CD4-positive, alpha-beta T cell treated with Interleukin-17A for 4 hours (primary cell): ENCODE measurements at regions not wholly inside any gene's neighbourhood (a gene's known extent, or its start where the extent isn't known, plus 50 kb on each side); places are given as distances from the start of the nearest gene placed in this dataset.

ENCODE experiments used
- DNase-seq: peaks from one replicate; pipeline ENCODE4 v3.0.0-alpha.2; 2020; ENCODE audit warnings: mixed read lengths

GRCh38 chr10:117674201-117674600 is 131.7 kb downstream of the EMX2 start:
- no peak for DNase-seq

- DNase-seq = no peak
Measured at GRCh38 chr10:117674646-117675045, 132.1 kb downstream of the EMX2 start.

- no peak for DNase-seq
Measured at GRCh38 chr10:117675514-117676055, 133.0 kb downstream of the EMX2 start.

- no peak for DNase-seq
Measured at GRCh38 chr10:117677239-117677638, 134.7 kb downstream of the EMX2 start.

- DNase-seq = no peak
Measured at GRCh38 chr10:117677890-117678500, 135.4 kb downstream of the EMX2 start.

- no peak for DNase-seq
Measured at GRCh38 chr10:117680601-117681000, 138.1 kb downstream of the EMX2 start.

- no peak for DNase-seq
Measured at GRCh38 chr10:117681104-117681503, 138.6 kb downstream of the EMX2 start.

- no peak for DNase-seq
Measured at GRCh38 chr10:117684046-117684610, 141.6 kb downstream of the EMX2 start.

- no peak for DNase-seq
Measured at GRCh38 chr10:117684672-117685211, 142.2 kb downstream of the EMX2 start.

- no peak for DNase-seq
Measured at GRCh38 chr10:117685431-117685830, 142.9 kb downstream of the EMX2 start.

- DNase-seq = no peak
Measured at GRCh38 chr10:117686606-117687005, 144.1 kb downstream of the EMX2 start.

GRCh38 chr10:117688358-117688757 is 145.8 kb downstream of the EMX2 start:
- no peak for DNase-seq

GRCh38 chr10:117689566-117689965 is 147.0 kb downstream of the EMX2 start:
- DNase-seq = no peak

GRCh38 chr10:117690359-117690758 is 147.8 kb downstream of the EMX2 start:
- no peak for DNase-seq

- DNase-seq = no peak
Measured at GRCh38 chr10:117694190-117694589, 151.6 kb downstream of the EMX2 start.

GRCh38 chr10:117697402-117697801 is 154.9 kb downstream of the EMX2 start:
- DNase-seq = no peak

GRCh38 chr10:117698809-117699208 is 156.3 kb downstream of the EMX2 start:
- no peak for DNase-seq

GRCh38 chr10:117699436-117700075 is 157.0 kb downstream of the EMX2 start:
- no peak for DNase-seq

GRCh38 chr10:117710181-117710798 is 167.7 kb downstream of the EMX2 start:
- no peak for DNase-seq

- DNase-seq = no peak
Measured at GRCh38 chr10:117716889-117717288, 174.3 kb downstream of the EMX2 start.

- no peak for DNase-seq
Measured at GRCh38 chr10:117718986-117719920, 176.7 kb downstream of the EMX2 start.
